ENCODE measurements at regions not wholly inside any gene's neighbourhood (a gene's known extent, or its start where the extent isn't known, plus 50 kb on each side); places are given as distances from the start of the nearest gene placed in this dataset.
A peak's percentile ranks its signal among the peaks of the same experiment; 100 is the strongest.

- no peak for DNase-seq
- intact Hi-C loops (cut with DNase I), result no loop called here
- no peak for ATAC-seq (ENCODE audit: poor library complexity)
Observed at GRCh38 chr13:29907670-29908069, 57.3 kb upstream of the UBL3 start.

- DNase-seq (no peak), ATAC-seq (ENCODE audit: poor library complexity) (no peak)
- intact Hi-C loops (cut with DNase I), result no loop called here
Observed at GRCh38 chr13:29906432-29907011, 56.1 kb upstream of the UBL3 start.

GRCh38 chr13:29905845-29906244, 55.4 kb upstream of the UBL3 start:
- ATAC-seq (ENCODE audit: poor library complexity) (peak; percentile 39), DNase-seq (no peak)
- intact Hi-C loops (cut with DNase I), result no loop called here

GRCh38 chr13:29903996-29904395, 53.6 kb upstream of the UBL3 start:
- DNase-seq, result no peak
- intact Hi-C loops (cut with DNase I), result no loop called here
- ATAC-seq (ENCODE audit: poor library complexity), result no peak

GRCh38 chr13:29903543-29903942, 53.1 kb upstream of the UBL3 start:
- ATAC-seq (ENCODE audit: poor library complexity) (no peak), DNase-seq (no peak)
- intact Hi-C loops (cut with DNase I), result no loop called here

GRCh38 chr13:29902632-29903305, 52.4 kb upstream of the UBL3 start:
- intact Hi-C loops (cut with DNase I), result no loop called here
- DNase-seq, result no peak
- no peak for ATAC-seq (ENCODE audit: poor library complexity)

- ATAC-seq (ENCODE audit: poor library complexity) (no peak), DNase-seq (no peak)
- intact Hi-C loops (cut with DNase I), result no loop called here
Observed at GRCh38 chr13:29901710-29902631, 51.6 kb upstream of the UBL3 start.
